ENCODE measurements at regions not wholly inside any gene's neighbourhood (a gene's known extent, or its start where the extent isn't known, plus 50 kb on each side); places are given as distances from the start of the nearest gene placed in this dataset.

GRCh38 chr22:49357661-49358440, 469.8 kb downstream of the BRD1 start:
- TF ChIP-seq, protein P1, sequence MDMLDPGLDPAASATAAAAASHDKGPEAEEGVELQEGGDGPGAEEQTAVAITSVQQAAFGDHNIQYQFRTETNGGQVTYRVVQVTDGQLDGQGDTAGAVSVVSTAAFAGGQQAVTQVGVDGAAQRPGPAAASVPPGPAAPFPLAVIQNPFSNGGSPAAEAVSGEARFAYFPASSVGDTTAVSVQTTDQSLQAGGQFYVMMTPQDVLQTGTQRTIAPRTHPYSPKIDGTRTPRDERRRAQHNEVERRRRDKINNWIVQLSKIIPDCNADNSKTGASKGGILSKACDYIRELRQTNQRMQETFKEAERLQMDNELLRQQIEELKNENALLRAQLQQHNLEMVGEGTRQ (IDR thresholded peaks at IDR 0.05; ENCODE audit: low read depth, low read length) = no peak
- TF ChIP-seq CEBPB (IDR thresholded peaks at IDR 0.05; ENCODE audit: low read depth, low read length) (no peak), POLR2A (IDR thresholded peaks at IDR 0.05; ENCODE audit: low read depth, low read length) (no peak), ELK1 (IDR thresholded peaks at IDR 0.05; ENCODE audit: borderline replicate concordance, low read depth, low read length) (no peak), MXI1 (IDR thresholded peaks at IDR 0.05; ENCODE audit: borderline replicate concordance, low read depth, low read length) (no peak), MAFK (IDR thresholded peaks at IDR 0.05; ENCODE audit: low read depth, low read length) (no peak), RAD21 (IDR thresholded peaks at IDR 0.05; ENCODE audit: low read length) (no peak)
- TF ChIP-seq, protein P2, sequence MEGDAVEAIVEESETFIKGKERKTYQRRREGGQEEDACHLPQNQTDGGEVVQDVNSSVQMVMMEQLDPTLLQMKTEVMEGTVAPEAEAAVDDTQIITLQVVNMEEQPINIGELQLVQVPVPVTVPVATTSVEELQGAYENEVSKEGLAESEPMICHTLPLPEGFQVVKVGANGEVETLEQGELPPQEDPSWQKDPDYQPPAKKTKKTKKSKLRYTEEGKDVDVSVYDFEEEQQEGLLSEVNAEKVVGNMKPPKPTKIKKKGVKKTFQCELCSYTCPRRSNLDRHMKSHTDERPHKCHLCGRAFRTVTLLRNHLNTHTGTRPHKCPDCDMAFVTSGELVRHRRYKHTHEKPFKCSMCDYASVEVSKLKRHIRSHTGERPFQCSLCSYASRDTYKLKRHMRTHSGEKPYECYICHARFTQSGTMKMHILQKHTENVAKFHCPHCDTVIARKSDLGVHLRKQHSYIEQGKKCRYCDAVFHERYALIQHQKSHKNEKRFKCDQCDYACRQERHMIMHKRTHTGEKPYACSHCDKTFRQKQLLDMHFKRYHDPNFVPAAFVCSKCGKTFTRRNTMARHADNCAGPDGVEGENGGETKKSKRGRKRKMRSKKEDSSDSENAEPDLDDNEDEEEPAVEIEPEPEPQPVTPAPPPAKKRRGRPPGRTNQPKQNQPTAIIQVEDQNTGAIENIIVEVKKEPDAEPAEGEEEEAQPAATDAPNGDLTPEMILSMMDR (conservative IDR thresholded peaks at IDR 0.05; ENCODE audit: low read depth, low read length) = no peak

All from IMR-90 (cell line).